HEK293T (cell line): ENCODE measurements at regions not wholly inside any gene's neighbourhood (a gene's known extent, or its start where the extent isn't known, plus 50 kb on each side); places are given as distances from the start of the nearest gene placed in this dataset.

Experiments used
- LEF1 ChIP-seq: fragments of 450-650 bp; IDR thresholded peaks from 2 replicates; pipeline ENCODE4 v1.6.1; 2017; ENCODE audit warnings: mild to moderate bottlenecking, borderline replicate concordance
- SUZ12 ChIP-seq: fragments of 450-650 bp; IDR thresholded peaks from 2 replicates; pipeline ENCODE4 v1.6.1; 2016; ENCODE audit warnings: mild to moderate bottlenecking

GRCh38 chr22:48662476-48663135 lies 1165.1 kb downstream of the BRD1 start:
- TF ChIP-seq SUZ12 (no peak), LEF1 (no peak)
